ENCODE measurements at regions not wholly inside any gene's neighbourhood (a gene's known extent, or its start where the extent isn't known, plus 50 kb on each side); places are given as distances from the start of the nearest gene placed in this dataset.

DNA sequence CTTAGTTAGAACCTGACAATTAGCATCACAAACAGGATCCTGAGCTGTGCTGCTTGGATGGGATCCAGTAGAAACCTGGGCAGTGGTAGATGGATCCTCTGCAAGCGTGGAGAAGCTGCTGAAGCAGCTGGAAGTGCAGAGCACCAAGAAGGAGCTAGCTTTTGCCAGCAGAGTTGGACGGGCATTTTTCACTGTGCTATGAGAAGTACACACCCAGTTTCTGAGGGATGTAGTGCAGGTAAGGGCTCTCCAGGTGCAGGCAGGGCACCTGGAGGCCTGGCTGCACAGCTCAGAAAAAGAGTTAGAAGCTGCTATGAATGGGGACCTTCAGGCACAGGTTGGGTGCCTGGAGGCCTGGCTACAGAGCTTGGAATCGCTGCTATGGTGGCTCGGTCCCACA, 623.9 kb upstream of the NUDT12 start:
- H3K27ac Mint-ChIP-seq: no peak overlapping the region
- peaks cover 15% of the 10 kb centered on the region for H3K9me3 Mint-ChIP-seq
- DNase-seq (ENCODE audit: low spot score): no peak
- H3K27me3 Mint-ChIP-seq (ENCODE audit: low read depth): no peaks in the 10 kb centered on the region
- no peaks in the 10 kb centered on the region for H3K36me3 Mint-ChIP-seq (ENCODE audit: low read depth)
- no peaks in the 10 kb centered on the region for H3K4me1 Mint-ChIP-seq (ENCODE audit: low read depth)
- no peak overlapping the region for H3K4me3 Mint-ChIP-seq

DNA sequence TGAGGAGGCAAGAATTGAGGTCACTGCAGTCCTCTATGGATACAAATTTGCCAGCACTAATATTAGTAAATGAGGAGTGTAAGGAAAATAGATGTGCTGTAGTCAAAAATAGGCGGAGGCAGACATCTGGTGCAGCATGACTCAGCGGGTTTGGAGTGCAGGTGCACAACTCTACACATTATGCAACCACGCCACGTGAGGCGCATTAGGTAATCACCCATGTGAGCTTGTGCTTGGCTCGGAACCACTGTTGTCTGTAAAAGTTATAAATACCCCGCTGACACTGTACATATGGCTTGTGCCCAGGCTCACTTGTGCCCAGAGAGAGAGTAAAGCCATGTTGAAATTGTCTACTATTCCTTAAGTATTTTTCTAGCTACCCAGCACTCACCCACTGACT, 623.5 kb upstream of the NUDT12 start:
- no peaks in the 10 kb centered on the region for H3K27me3 Mint-ChIP-seq (ENCODE audit: low read depth)
- peaks cover 18% of the 10 kb centered on the region for H3K9me3 Mint-ChIP-seq
- H3K36me3 Mint-ChIP-seq (ENCODE audit: low read depth): no peaks in the 10 kb centered on the region
- no peak overlapping the region for H3K4me3 Mint-ChIP-seq
- H3K4me1 Mint-ChIP-seq (ENCODE audit: low read depth): no peaks in the 10 kb centered on the region
- no peak for DNase-seq (ENCODE audit: low spot score)
- H3K27ac Mint-ChIP-seq: no peak overlapping the region

DNA sequence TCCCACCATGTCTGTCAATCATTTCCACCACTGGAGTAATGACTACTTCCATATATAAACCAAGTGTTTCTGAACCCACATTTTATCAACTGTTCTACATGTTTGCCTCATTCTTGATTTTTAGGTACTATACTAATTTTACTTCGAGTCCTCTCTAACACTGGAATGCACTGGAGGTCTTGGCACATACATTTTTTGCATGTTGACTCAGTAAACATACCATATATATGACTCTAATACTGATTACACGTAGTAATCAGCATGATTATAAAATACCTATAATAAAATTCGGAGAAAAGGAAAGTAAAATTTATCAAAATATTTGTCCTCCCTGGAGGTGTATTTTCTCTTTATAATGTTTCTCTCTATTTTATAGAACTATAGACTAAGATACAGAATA, 621.7 kb upstream of the NUDT12 start:
- no peak for DNase-seq (ENCODE audit: low spot score)
- no peaks in the 10 kb centered on the region for H3K27me3 Mint-ChIP-seq (ENCODE audit: low read depth)
- no peak overlapping the region for H3K4me3 Mint-ChIP-seq
- no peak overlapping the region for H3K27ac Mint-ChIP-seq
- H3K36me3 Mint-ChIP-seq (ENCODE audit: low read depth): no peaks in the 10 kb centered on the region
- no peaks in the 10 kb centered on the region for H3K4me1 Mint-ChIP-seq (ENCODE audit: low read depth)
- peaks cover 28% of the 10 kb centered on the region for H3K9me3 Mint-ChIP-seq

DNA sequence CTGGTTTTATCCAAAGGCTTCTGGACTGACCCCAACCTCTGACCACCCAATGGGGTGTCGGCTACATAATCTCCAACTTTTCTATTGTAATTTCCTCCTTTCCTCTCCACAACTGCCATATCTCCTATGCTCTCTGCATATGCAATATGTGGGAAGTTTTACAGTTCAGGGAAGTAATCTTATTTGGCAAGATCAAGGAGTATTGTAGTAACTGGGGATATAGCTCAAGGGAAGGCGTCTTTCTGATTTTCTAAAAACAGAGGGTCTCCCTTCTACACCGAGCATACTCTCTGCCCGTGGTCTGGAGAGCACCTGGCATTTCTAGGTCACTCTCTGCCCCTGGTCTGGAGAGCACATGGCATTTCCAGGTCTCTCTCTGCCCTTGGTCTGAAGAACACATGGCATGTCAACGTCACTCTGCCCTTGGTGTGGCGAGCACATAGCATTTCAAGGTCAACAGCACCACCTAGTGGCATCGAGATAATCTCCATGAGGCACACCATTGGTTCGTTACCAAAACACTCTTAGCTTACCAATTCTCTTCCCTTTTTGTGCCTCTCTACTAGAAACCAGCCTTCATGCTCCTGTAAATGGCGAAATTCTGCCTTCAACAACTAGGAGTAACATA, 616.4 kb upstream of the NUDT12 start:
- Mint-ChIP-seq H3K4me3 (no peak overlapping the region), H3K4me1 (ENCODE audit: low read depth) (no peaks in the 10 kb centered on the region), H3K27ac (no peak overlapping the region), H3K9me3 (peaks cover 18% of the 10 kb centered on the region), H3K36me3 (ENCODE audit: low read depth) (no peaks in the 10 kb centered on the region), H3K27me3 (ENCODE audit: low read depth) (no peaks in the 10 kb centered on the region)
- no peak for DNase-seq (ENCODE audit: low spot score)

DNA sequence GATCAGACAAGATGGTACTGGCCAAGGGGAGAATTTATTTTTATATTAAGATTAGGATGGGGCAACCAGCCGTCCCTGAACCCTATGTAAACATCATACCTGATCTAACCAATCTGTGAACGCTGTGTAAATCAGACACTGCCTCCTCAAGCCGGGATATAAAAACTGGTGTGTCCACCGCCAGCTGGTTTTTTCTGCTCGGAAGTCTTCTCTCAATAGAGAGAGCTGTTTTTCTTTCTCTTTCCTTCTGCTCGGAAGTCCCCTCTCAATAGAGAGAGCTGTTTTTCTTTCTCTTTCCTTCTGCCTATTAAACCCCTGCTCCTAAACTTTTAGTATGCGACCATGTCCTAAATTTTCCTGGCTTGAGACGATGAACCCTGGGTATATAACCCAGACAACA, 615.5 kb upstream of the NUDT12 start:
- Mint-ChIP-seq H3K36me3 (ENCODE audit: low read depth) (no peaks in the 10 kb centered on the region), H3K4me3 (no peak overlapping the region)

DNA sequence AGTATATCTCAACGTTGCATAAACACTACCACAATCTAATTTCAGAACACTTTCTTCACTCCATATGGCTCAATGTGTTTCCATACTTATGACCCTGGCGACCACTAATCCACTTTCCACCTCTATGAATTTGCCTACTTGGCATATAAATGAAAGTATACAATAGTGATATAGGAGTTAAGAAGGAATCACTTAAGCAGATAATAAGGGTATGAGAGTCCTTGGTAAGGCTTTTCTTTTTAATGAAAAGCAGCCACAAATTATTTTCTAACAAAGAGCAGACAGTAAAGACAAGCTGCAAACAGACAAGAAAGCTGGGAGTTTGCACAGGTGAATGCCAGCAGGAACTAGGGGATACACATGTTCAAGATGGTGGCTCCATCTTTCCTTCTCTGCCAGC, 615.1 kb upstream of the NUDT12 start:
- Mint-ChIP-seq H3K4me1 (ENCODE audit: low read depth) (no peaks in the 10 kb centered on the region), H3K27ac (no peak overlapping the region), H3K36me3 (ENCODE audit: low read depth) (no peaks in the 10 kb centered on the region), H3K4me3 (no peak overlapping the region), H3K27me3 (ENCODE audit: low read depth) (no peaks in the 10 kb centered on the region), H3K9me3 (peaks cover 18% of the 10 kb centered on the region)
- no peak for DNase-seq (ENCODE audit: low spot score)

More for the DNA sequence above, 615.5 kb upstream of the NUDT12 start:
- Mint-ChIP-seq H3K27ac (no peak overlapping the region), H3K27me3 (ENCODE audit: low read depth) (no peaks in the 10 kb centered on the region), H3K9me3 (peaks cover 18% of the 10 kb centered on the region), H3K4me1 (ENCODE audit: low read depth) (no peaks in the 10 kb centered on the region)
- no peak for DNase-seq (ENCODE audit: low spot score)

DNA sequence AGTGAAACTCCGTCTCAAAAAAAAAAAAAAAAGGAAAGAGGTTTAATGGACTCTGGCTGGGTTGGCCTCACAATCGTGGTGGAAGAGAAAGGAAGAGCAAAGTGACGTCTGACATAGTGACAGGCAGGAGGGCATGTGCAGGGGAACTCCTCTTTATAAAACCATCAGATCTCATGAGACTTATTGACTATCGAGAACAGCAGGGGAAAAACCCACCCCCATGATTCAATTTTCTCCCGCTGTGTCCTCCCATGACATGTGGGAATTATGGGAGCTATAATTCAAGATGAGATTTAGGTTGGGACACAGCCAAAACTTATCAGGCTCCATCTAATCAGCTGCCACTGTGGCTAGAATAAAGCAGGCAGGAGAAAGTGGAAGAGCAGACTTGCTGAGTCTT, 610.4 kb upstream of the NUDT12 start:
- Mint-ChIP-seq H3K27me3 (ENCODE audit: low read depth) (no peaks in the 10 kb centered on the region), H3K4me3 (no peak overlapping the region), H3K4me1 (ENCODE audit: low read depth) (no peaks in the 10 kb centered on the region), H3K36me3 (ENCODE audit: low read depth) (no peaks in the 10 kb centered on the region), H3K9me3 (no peaks in the 10 kb centered on the region), H3K27ac (no peak overlapping the region)
- DNase-seq (ENCODE audit: low spot score): no peak

DNA sequence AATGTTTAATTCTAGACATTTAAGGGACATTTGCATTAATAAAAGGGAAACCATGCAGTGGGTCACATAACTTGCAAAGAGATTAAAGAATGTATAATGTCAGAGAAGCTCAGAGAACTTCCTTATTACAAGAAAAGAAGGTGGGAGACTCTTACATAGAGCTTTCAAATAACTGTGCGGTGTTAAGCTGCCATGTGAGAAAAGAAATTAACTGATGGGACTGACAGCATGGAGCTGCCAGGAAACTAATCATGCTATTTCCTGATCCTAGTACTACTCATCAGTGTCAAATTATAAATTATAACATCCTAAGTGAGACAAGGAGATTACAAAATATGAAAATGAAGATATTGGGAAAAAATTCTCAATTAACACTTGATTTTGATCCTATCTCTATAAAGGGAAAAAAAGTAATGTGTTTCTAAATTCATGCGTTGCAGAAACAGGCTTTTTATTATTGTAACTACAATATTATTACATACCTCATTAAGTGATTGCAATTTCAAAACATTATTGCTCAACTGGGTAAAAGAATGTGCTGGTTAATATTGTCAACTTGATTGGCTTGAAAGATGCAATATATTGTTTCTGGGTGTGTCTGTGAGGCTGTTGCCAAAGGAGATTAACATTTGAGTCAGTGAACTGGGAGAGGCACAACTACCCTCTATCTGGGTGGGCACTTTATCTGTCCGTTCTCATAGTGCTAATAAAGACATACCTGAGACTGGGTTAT, 609.5 kb upstream of the NUDT12 start:
- H3K27me3 Mint-ChIP-seq (ENCODE audit: low read depth): no peaks in the 10 kb centered on the region
- no peaks in the 10 kb centered on the region for H3K36me3 Mint-ChIP-seq (ENCODE audit: low read depth)
- H3K27ac Mint-ChIP-seq: no peak overlapping the region
- no peak overlapping the region for H3K4me3 Mint-ChIP-seq
- DNase-seq (ENCODE audit: low spot score): no peak
- H3K9me3 Mint-ChIP-seq: no peaks in the 10 kb centered on the region
- no peaks in the 10 kb centered on the region for H3K4me1 Mint-ChIP-seq (ENCODE audit: low read depth)

DNA sequence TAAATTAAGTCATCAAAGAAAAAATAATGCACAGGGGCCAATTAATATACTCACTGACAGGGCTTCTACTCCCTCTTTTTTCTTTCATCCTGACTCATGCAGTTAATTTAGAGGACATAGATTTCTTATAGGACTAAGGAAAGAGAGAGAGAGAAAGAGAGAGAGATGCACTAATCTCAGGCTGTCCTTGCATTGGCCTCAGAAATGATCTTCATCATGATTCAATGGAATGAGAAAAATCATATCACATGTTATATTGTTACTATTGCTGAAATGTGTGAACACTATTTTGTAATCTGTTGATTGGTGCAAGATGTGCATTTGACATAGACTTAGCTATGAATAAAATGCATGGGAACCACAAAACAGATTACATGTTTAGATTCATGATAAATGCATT, 608.3 kb upstream of the NUDT12 start:
- Mint-ChIP-seq H3K27ac (no peak overlapping the region), H3K4me3 (no peak overlapping the region), H3K36me3 (ENCODE audit: low read depth) (no peaks in the 10 kb centered on the region), H3K9me3 (no peaks in the 10 kb centered on the region), H3K27me3 (ENCODE audit: low read depth) (no peaks in the 10 kb centered on the region), H3K4me1 (ENCODE audit: low read depth) (no peaks in the 10 kb centered on the region)
- DNase-seq (ENCODE audit: low spot score): no peak

DNA sequence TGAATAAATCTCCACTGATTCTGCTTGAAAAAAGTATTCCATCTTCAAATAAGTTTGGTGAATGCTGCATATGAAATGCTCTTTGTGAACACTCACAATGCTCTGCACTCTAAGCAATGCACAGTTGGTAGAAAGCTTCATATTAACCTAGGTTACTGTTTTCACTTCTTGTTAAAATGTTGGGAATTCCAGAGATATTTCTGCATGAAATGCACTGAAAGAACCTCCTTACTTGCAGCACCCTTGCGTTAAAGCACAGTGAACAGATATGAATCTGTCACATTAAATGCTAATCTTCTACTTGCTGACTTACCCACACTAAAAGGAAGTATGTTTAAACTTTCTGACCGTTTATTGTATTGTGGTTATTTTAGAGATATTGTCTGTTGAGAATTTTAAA, 584.1 kb upstream of the NUDT12 start:
- Mint-ChIP-seq H3K4me1 (ENCODE audit: low read depth) (no peaks in the 10 kb centered on the region), H3K27me3 (ENCODE audit: low read depth) (no peaks in the 10 kb centered on the region), H3K9me3 (peaks cover 5% of the 10 kb centered on the region), H3K27ac (no peak overlapping the region), H3K4me3 (no peak overlapping the region), H3K36me3 (ENCODE audit: low read depth) (no peaks in the 10 kb centered on the region)
- no peak for DNase-seq (ENCODE audit: low spot score)

DNA sequence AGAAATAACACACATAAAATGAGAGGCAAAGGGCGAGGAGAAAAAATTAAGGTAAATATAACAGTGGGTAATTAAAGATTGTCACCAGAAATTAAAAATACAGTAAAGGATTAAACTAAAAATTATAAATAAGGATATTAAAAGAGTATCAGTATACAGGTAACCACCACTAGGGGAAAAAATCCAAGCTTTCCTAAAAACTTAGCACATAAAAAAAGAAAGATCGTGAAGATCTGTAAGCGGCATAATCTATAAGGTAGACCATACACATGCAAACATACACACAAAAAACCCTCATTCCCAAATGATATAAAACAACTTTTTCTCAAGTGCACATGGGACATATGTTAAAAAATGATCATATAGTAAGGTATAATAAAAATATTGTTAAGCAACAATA, 577.3 kb upstream of the NUDT12 start:
- Mint-ChIP-seq H3K4me1 (ENCODE audit: low read depth) (no peaks in the 10 kb centered on the region), H3K4me3 (no peak overlapping the region), H3K27me3 (ENCODE audit: low read depth) (no peaks in the 10 kb centered on the region), H3K36me3 (ENCODE audit: low read depth) (no peaks in the 10 kb centered on the region), H3K9me3 (peaks cover 7% of the 10 kb centered on the region), H3K27ac (no peak overlapping the region)
- DNase-seq (ENCODE audit: low spot score): no peak

DNA sequence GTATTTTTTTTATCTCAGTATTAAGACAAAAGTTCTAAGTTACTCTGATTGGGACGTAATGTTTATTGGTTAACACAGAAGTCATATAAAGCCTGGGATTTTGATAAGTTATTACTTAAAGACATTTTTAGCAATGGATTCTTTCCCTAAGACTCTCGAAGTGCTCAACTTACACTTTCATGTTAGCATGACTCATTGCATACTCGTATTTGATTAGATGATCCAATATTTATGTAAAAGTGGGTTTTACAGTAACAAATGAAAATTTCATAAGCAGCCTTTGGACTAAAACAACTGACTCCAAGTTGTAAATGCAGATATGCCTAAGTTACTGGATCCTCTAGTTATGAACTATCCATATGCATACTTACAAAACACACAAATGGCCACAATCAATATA, 567.7 kb upstream of the NUDT12 start:
- peaks cover 16% of the 10 kb centered on the region for H3K9me3 Mint-ChIP-seq
- H3K4me3 Mint-ChIP-seq: no peak overlapping the region
- DNase-seq (ENCODE audit: low spot score): no peak
- no peaks in the 10 kb centered on the region for H3K4me1 Mint-ChIP-seq (ENCODE audit: low read depth)
- H3K27me3 Mint-ChIP-seq (ENCODE audit: low read depth): no peaks in the 10 kb centered on the region
- no peak overlapping the region for H3K27ac Mint-ChIP-seq
- no peaks in the 10 kb centered on the region for H3K36me3 Mint-ChIP-seq (ENCODE audit: low read depth)

DNA sequence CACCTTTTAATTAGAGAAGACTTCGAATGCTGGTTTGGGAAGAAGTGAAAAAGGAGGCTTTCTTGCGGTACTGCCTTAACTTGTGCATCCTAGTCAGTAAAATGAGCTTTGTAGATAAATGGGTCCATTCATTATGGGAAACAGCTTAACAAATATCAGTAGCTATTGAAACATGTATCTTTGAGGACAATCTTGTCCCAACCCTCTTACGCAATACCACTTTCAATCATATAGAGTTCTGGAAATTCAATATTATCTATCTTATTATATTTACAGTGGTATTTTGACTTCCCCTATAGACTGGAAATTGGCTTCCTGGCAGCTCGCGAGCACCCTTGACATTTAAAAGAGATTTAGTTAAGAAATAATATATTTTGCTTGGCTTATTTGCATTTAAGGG, 565.8 kb upstream of the NUDT12 start:
- Mint-ChIP-seq H3K4me3 (no peak overlapping the region), H3K27me3 (ENCODE audit: low read depth) (no peaks in the 10 kb centered on the region), H3K27ac (no peak overlapping the region), H3K4me1 (ENCODE audit: low read depth) (no peaks in the 10 kb centered on the region), H3K36me3 (ENCODE audit: low read depth) (no peaks in the 10 kb centered on the region), H3K9me3 (peaks cover 16% of the 10 kb centered on the region)
- no peak for DNase-seq (ENCODE audit: low spot score)

DNA sequence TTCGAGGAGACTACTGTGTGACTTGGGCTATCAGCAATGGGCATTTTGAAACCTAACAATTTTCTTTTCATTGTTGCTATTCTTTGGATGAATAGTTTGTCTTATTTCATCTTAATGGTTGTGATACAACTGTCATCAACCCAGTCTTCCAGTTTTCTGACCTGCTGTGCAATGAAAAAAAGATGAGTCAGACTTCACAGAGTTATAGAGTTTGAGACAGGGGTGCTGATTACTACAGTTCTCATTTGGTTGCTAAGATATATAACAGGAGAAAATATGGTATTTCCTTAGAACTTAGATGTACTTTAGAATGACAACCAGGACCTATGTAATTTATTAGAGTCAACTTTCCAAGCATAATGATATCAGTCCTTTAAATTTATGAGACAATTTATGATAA, 564.4 kb upstream of the NUDT12 start:
- H3K4me3 Mint-ChIP-seq: no peak overlapping the region
- H3K36me3 Mint-ChIP-seq (ENCODE audit: low read depth): no peaks in the 10 kb centered on the region
- no peaks in the 10 kb centered on the region for H3K4me1 Mint-ChIP-seq (ENCODE audit: low read depth)
- no peaks in the 10 kb centered on the region for H3K27me3 Mint-ChIP-seq (ENCODE audit: low read depth)
- DNase-seq (ENCODE audit: low spot score): no peak
- no peak overlapping the region for H3K27ac Mint-ChIP-seq
- peaks cover 12% of the 10 kb centered on the region for H3K9me3 Mint-ChIP-seq

DNA sequence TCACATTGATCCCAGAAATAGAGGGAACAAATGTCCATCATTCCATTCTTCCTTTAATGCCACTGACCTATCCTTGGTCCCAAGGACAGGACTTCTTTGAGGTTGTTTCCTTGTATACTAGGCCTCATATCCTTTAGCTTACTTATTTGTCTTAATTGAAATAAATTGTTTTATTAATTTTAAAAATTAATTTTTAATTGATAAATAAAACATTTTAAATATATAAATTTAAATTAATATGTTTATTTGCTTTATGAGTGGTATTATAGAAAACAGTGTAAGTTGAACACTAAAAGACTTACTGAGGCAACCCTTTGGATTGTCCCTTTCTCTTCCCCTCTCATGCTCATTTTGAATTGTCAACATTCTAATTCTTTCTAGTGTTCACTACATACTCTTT, 556.9 kb upstream of the NUDT12 start:
- no peaks in the 10 kb centered on the region for H3K36me3 Mint-ChIP-seq (ENCODE audit: low read depth)
- H3K27me3 Mint-ChIP-seq (ENCODE audit: low read depth): no peaks in the 10 kb centered on the region
- H3K9me3 Mint-ChIP-seq: peaks cover 4% of the 10 kb centered on the region
- H3K4me3 Mint-ChIP-seq: no peak overlapping the region
- no peak overlapping the region for H3K27ac Mint-ChIP-seq
- DNase-seq (ENCODE audit: low spot score): no peak
- H3K4me1 Mint-ChIP-seq (ENCODE audit: low read depth): no peaks in the 10 kb centered on the region

Data from T-helper 2 cell treated with Interferon-gamma antibody and Interleukin-4, amounts not matched to agents 5 μg/mL and 100 μg/mL, for 36 hours (primary cell).